ENCODE measurements at regions not wholly inside any gene's neighbourhood (a gene's known extent, or its start where the extent isn't known, plus 50 kb on each side); places are given as distances from the start of the nearest gene placed in this dataset.

DNA sequence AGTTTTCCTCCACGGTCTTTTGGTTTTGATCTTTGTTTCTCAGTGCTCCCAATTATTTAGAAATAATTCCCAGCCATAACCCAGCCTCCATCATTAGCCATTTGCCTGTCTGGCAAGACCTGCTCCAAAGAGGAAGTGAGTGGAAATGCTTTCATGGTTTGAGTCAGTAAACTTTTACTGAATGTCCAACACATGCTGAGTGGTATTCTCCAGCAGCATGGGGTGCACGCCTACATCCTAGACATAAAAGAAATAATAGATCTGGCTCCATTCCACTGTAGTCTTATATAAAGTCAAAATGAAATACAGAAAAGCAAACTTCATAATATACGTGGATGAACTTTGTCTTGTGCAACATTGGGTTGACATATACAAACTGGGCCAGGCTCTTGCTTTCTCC is 757.2 kb downstream of the TLE1 start:
- intact Hi-C loops (cut with micrococcal nuclease; ENCODE audit: unreplicated experiment) = no loop called here
- Histone ChIP-seq H3K9me3 (ENCODE audit: insufficient read depth, low read depth) (no peaks in the 10 kb centered on the region; the same call in 1 of the 2 replicates), H3K4me1 (replicated peaks; ENCODE audit: insufficient read depth) (no peaks in the 10 kb centered on the region), H4K20me1 (ENCODE audit: insufficient read depth) (no peaks in the 10 kb centered on the region), H3K36me3 (ENCODE audit: low read depth) (no peaks in the 10 kb centered on the region), H3K79me2 (ENCODE audit: low read depth) (no peaks in the 10 kb centered on the region), H3K9me2 (ENCODE audit: insufficient read depth) (0 out of 2 replicates have a peak, but pooled peaks cover 3% of the 10 kb centered on the region), H3K4me3 (no peak overlapping the region), H3K27me3 (ENCODE audit: insufficient read depth, low read depth) (no peaks in the 10 kb centered on the region), H3F3A (ENCODE audit: insufficient read depth, low read depth) (no peaks in the 10 kb centered on the region), H3K27ac (no peak overlapping the region), H2AFZ (no peak overlapping the region), H3K4me2 (no peak overlapping the region)
- ChIA-PET POLR2A (ENCODE audit: unreplicated experiment) (no interaction called here), CTCF (no interaction called here)
- TF ChIP-seq CTCF (conservative IDR thresholded peaks at IDR 0.05) (no peak), EZH2 (IDR thresholded peaks at IDR 0.05; ENCODE audit: low read depth) (no peak)
- BruUV-seq (replicated peaks) = no TSS peak
- no peak for DNase-seq

GRCh38 chr9:80931163-80931562 is 758.2 kb downstream of the TLE1 start:
- Histone ChIP-seq H3K9me2 (ENCODE audit: insufficient read depth) (0 out of 2 replicates have a peak, but pooled peaks cover 3% of the 10 kb centered on the region), H3K27ac (no peak overlapping the region), H3K27me3 (ENCODE audit: insufficient read depth, low read depth) (no peaks in the 10 kb centered on the region), H3K9me3 (ENCODE audit: insufficient read depth, low read depth) (no peaks in the 10 kb centered on the region; the same call in 1 of the 2 replicates), H3K4me3 (no peak overlapping the region), H2AFZ (no peak overlapping the region), H3K79me2 (ENCODE audit: low read depth) (no peaks in the 10 kb centered on the region), H4K20me1 (ENCODE audit: insufficient read depth) (no peaks in the 10 kb centered on the region), H3K4me1 (replicated peaks; ENCODE audit: insufficient read depth) (no peaks in the 10 kb centered on the region), H3K4me2 (no peak overlapping the region), H3F3A (ENCODE audit: insufficient read depth, low read depth) (no peaks in the 10 kb centered on the region), H3K36me3 (ENCODE audit: low read depth) (no peaks in the 10 kb centered on the region)
- no TSS peak for BruUV-seq (replicated peaks)
- DNase-seq = no peak
- POLR2A ChIA-PET (ENCODE audit: unreplicated experiment) = no interaction called here
- CTCF ChIA-PET = no interaction called here
- TF ChIP-seq EZH2 (IDR thresholded peaks at IDR 0.05; ENCODE audit: low read depth) (no peak), CTCF (conservative IDR thresholded peaks at IDR 0.05) (no peak)
- intact Hi-C loops (cut with micrococcal nuclease; ENCODE audit: unreplicated experiment) = no loop called here

- no peaks in the 10 kb centered on the region for H3K27me3 ChIP-seq (ENCODE audit: insufficient read depth, low read depth)
- no peak overlapping the region for H3K27ac ChIP-seq
- 0 out of 2 replicates have a peak, but pooled peaks cover 3% of the 10 kb centered on the region for H3K9me2 ChIP-seq (ENCODE audit: insufficient read depth)
- H3K4me3 ChIP-seq = no peak overlapping the region
- H3K36me3 ChIP-seq (ENCODE audit: low read depth) = no peaks in the 10 kb centered on the region
- intact Hi-C loops (cut with micrococcal nuclease; ENCODE audit: unreplicated experiment) = no loop called here
- no peaks in the 10 kb centered on the region for H3F3A ChIP-seq (ENCODE audit: insufficient read depth, low read depth)
- DNase-seq = no peak
- TF ChIP-seq EZH2 (IDR thresholded peaks at IDR 0.05; ENCODE audit: low read depth) (no peak), CTCF (conservative IDR thresholded peaks at IDR 0.05) (no peak)
- ChIA-PET POLR2A (ENCODE audit: unreplicated experiment) (no interaction called here), CTCF (no interaction called here)
- BruUV-seq (replicated peaks) = no TSS peak
- H4K20me1 ChIP-seq (ENCODE audit: insufficient read depth) = no peaks in the 10 kb centered on the region
- no peaks in the 10 kb centered on the region for H3K4me1 ChIP-seq (replicated peaks; ENCODE audit: insufficient read depth)
- H3K9me3 ChIP-seq (ENCODE audit: insufficient read depth, low read depth) = no peaks in the 10 kb centered on the region; the same call in 1 of the 2 replicates
- no peaks in the 10 kb centered on the region for H3K79me2 ChIP-seq (ENCODE audit: low read depth)
- H2AFZ ChIP-seq = no peak overlapping the region
- H3K4me2 ChIP-seq = no peak overlapping the region
These were observed 760.6 kb downstream of the TLE1 start for GRCh38 chr9:80928697-80929096.
